ENCODE measurements at regions not wholly inside any gene's neighbourhood (a gene's known extent, or its start where the extent isn't known, plus 50 kb on each side); places are given as distances from the start of the nearest gene placed in this dataset.

- TF ChIP-seq CTCF (IDR thresholded peaks at IDR 0.05; ENCODE audit: control extremely low read depth, extremely low read depth) = no peak
- no peak overlapping the region for H3K27ac ChIP-seq (ENCODE audit: low read depth in 1 of 2, low read length in 1 of 2)
- no peak for DNase-seq
- H3K27me3 ChIP-seq (ENCODE audit: control insufficient read depth in 3 of 3, insufficient read depth in 3 of 3, low read length in 2 of 3) = no peaks in the 10 kb centered on the region
- H3K4me1 ChIP-seq (ENCODE audit: control insufficient read depth in 5 of 5, insufficient read depth in 5 of 5, low read length in 5 of 5) = no peaks in the 10 kb centered on the region
- WGBS, 2 donors = 41 to 59% methylated on average over 1 of the region's 1 CpG
- H3K9ac ChIP-seq (ENCODE audit: insufficient read depth in 1 of 2, low read length in 2 of 2) = no peak overlapping the region
- ATAC-seq (ENCODE audit: insufficient read depth, low FRiP score) = no peak
- H3K36me3 ChIP-seq (ENCODE audit: control insufficient read depth in 4 of 4, insufficient read depth in 4 of 4, low read length in 4 of 4) = no peaks in the 10 kb centered on the region
- no peak overlapping the region for H3K4me3 ChIP-seq
- H3K9me3 ChIP-seq (ENCODE audit: control insufficient read depth in 4 of 4, insufficient read depth in 3 of 4, low read length in 3 of 4) = peaks cover 0 to under 1% (median 0%) of the 10 kb centered on the region in 4 donors
These were observed 438.5 kb downstream of the MED13L start for GRCh38 chr12:115838952-115839351.

GRCh38 chr12:115837220-115837619 lies 440.3 kb downstream of the MED13L start:
- DNase-seq = no peak
- no peak for TF ChIP-seq CTCF (IDR thresholded peaks at IDR 0.05; ENCODE audit: control extremely low read depth, extremely low read depth)
- Histone ChIP-seq H3K27ac (ENCODE audit: low read depth in 1 of 2, low read length in 1 of 2) (no peak overlapping the region), H3K4me1 (ENCODE audit: control insufficient read depth in 5 of 5, insufficient read depth in 5 of 5, low read length in 5 of 5) (no peaks in the 10 kb centered on the region), H3K9ac (ENCODE audit: insufficient read depth in 1 of 2, low read length in 2 of 2) (no peak overlapping the region), H3K4me3 (no peak overlapping the region), H3K27me3 (ENCODE audit: control insufficient read depth in 3 of 3, insufficient read depth in 3 of 3, low read length in 2 of 3) (no peaks in the 10 kb centered on the region), H3K9me3 (ENCODE audit: control insufficient read depth in 4 of 4, insufficient read depth in 3 of 4, low read length in 3 of 4) (peaks cover 0 to 4% (median 0%) of the 10 kb centered on the region in 4 donors), H3K36me3 (ENCODE audit: control insufficient read depth in 4 of 4, insufficient read depth in 4 of 4, low read length in 4 of 4) (no peaks in the 10 kb centered on the region)
- WGBS, 2 donors = 82 to 85% methylated on average over 2 of the region's 2 CpGs
- ATAC-seq (ENCODE audit: insufficient read depth, low FRiP score) = no peak

GRCh38 chr12:115835445-115835844 lies 442.0 kb downstream of the MED13L start:
- 83 to 90% methylated on average over 4 of the region's 4 CpGs for WGBS, 2 donors
- Histone ChIP-seq H3K4me1 (ENCODE audit: control insufficient read depth in 5 of 5, insufficient read depth in 5 of 5, low read length in 5 of 5) (no peaks in the 10 kb centered on the region), H3K4me3 (no peak overlapping the region), H3K27me3 (ENCODE audit: control insufficient read depth in 3 of 3, insufficient read depth in 3 of 3, low read length in 2 of 3) (no peaks in the 10 kb centered on the region), H3K9me3 (ENCODE audit: control insufficient read depth in 4 of 4, insufficient read depth in 3 of 4, low read length in 3 of 4) (peaks cover 0 to 4% (median 0%) of the 10 kb centered on the region in 4 donors), H3K27ac (ENCODE audit: low read depth in 1 of 2, low read length in 1 of 2) (no peak overlapping the region), H3K9ac (ENCODE audit: insufficient read depth in 1 of 2, low read length in 2 of 2) (no peak overlapping the region), H3K36me3 (ENCODE audit: control insufficient read depth in 4 of 4, insufficient read depth in 4 of 4, low read length in 4 of 4) (no peaks in the 10 kb centered on the region)
- ATAC-seq (ENCODE audit: insufficient read depth, low FRiP score) = no peak
- no peak for TF ChIP-seq CTCF (IDR thresholded peaks at IDR 0.05; ENCODE audit: control extremely low read depth, extremely low read depth)
- DNase-seq = no peak

GRCh38 chr12:115833704-115834103 lies 443.8 kb downstream of the MED13L start:
- DNase-seq = no peak
- Histone ChIP-seq H3K27me3 (ENCODE audit: control insufficient read depth in 3 of 3, insufficient read depth in 3 of 3, low read length in 2 of 3) (no peaks in the 10 kb centered on the region), H3K9ac (ENCODE audit: insufficient read depth in 1 of 2, low read length in 2 of 2) (no peak overlapping the region), H3K4me3 (no peak overlapping the region), H3K36me3 (ENCODE audit: control insufficient read depth in 4 of 4, insufficient read depth in 4 of 4, low read length in 4 of 4) (no peaks in the 10 kb centered on the region), H3K4me1 (ENCODE audit: control insufficient read depth in 5 of 5, insufficient read depth in 5 of 5, low read length in 5 of 5) (no peaks in the 10 kb centered on the region), H3K9me3 (ENCODE audit: control insufficient read depth in 4 of 4, insufficient read depth in 3 of 4, low read length in 3 of 4) (peaks cover 0 to 4% (median 0%) of the 10 kb centered on the region in 4 donors), H3K27ac (ENCODE audit: low read depth in 1 of 2, low read length in 1 of 2) (no peak overlapping the region)
- 85 to 88% methylated on average over 4 of the region's 4 CpGs for WGBS, 2 donors
- no peak for ATAC-seq (ENCODE audit: insufficient read depth, low FRiP score)
- TF ChIP-seq CTCF (IDR thresholded peaks at IDR 0.05; ENCODE audit: control extremely low read depth, extremely low read depth) = no peak
